Keratinocyte (primary cell): ENCODE measurements at regions not wholly inside any gene's neighbourhood (a gene's known extent, or its start where the extent isn't known, plus 50 kb on each side); places are given as distances from the start of the nearest gene placed in this dataset.

ENCODE experiments used
- DNase-seq: peaks from one replicate; pipeline ENCODE4 v3.0.0-alpha.2; 2011; ENCODE audit warnings: low read depth, missing footprints, low spot score
- FAIRE-seq: peaks from 2 replicates; lab custom pipeline; 2011; peaks lifted over from hg19 to GRCh38; lab: Jason Lieb, UNC
- H2AFZ ChIP-seq: 2 replicates; pipeline ENCODE4 v1.6.0; 2012; ENCODE audit warnings: low read length, control low read depth, inconsistent platforms; ENCODE audit not compliant: control insufficient read depth
- H3K27ac ChIP-seq: 2 replicates; pipeline ENCODE4 v1.5.1; 2011; ENCODE audit warnings: low read length; ENCODE audit not compliant: control insufficient read depth, insufficient read depth
- H3K27me3 ChIP-seq: 3 replicates; pipeline ENCODE4 v1.6.0; 2011; ENCODE audit warnings: low read length; ENCODE audit not compliant: control insufficient read depth, insufficient read depth; ENCODE audit errors: extremely low read depth
- H3K36me3 ChIP-seq, 2 experiments: 2 replicates in 1 of 2; 3 replicates in 1 of 2; pipeline ENCODE4 v1.5.1; 2011; ENCODE audit warnings: low read length in 2 of 2, mild to moderate bottlenecking in 1 of 2; ENCODE audit not compliant: control insufficient read depth in 2 of 2, insufficient read depth in 2 of 2; ENCODE audit errors: extremely low read depth in 1 of 2
- H3K4me1 ChIP-seq: 3 replicates; pipeline ENCODE4 v1.5.1; 2011; ENCODE audit warnings: low read length; ENCODE audit not compliant: control insufficient read depth, insufficient read depth; ENCODE audit errors: extremely low read depth
- H3K4me2 ChIP-seq: 3 replicates; pipeline ENCODE4 v1.6.0; 2011; ENCODE audit warnings: low read depth, low read length; ENCODE audit not compliant: control insufficient read depth, insufficient read depth; ENCODE audit errors: extremely low read depth
- H3K4me3 ChIP-seq, 3 experiments: fragments of 200-600 bp in 1 of 3; sonication (generic) in 1 of 3; 2 replicates in 2 of 3; 3 replicates in 1 of 3; pipeline ENCODE4 v1.5.1; 2011 to 2016; ENCODE audit warnings: low read length in 3 of 3, mild to moderate bottlenecking in 3 of 3, control low read depth in 2 of 3, inconsistent platforms in 1 of 3, low read depth in 1 of 3, mixed read lengths in 1 of 3, mixed run types in 1 of 3, moderate library complexity in 1 of 3; ENCODE audit not compliant: control insufficient read depth in 2 of 3, insufficient read depth in 2 of 3; ENCODE audit errors: extremely low read depth in 1 of 3
- H3K79me2 ChIP-seq: 2 replicates; pipeline ENCODE4 v1.6.0; 2012; ENCODE audit warnings: low read length; ENCODE audit not compliant: control insufficient read depth, insufficient read depth
- H3K9ac ChIP-seq: 3 replicates; pipeline ENCODE4 v1.6.0; 2011; ENCODE audit warnings: low read length; ENCODE audit not compliant: control insufficient read depth, insufficient read depth; ENCODE audit errors: extremely low read depth
- H3K9me1 ChIP-seq: 3 replicates; pipeline ENCODE4 v1.6.0; 2011; ENCODE audit warnings: low read length; ENCODE audit not compliant: control insufficient read depth, insufficient read depth; ENCODE audit errors: extremely low read depth
- H3K9me3 ChIP-seq: 2 replicates; pipeline ENCODE4 v1.5.1; 2012; ENCODE audit warnings: low read depth, low read length; ENCODE audit not compliant: control insufficient read depth
- H4K20me1 ChIP-seq: 3 replicates; pipeline ENCODE4 v1.6.0; 2011; ENCODE audit warnings: low read length; ENCODE audit not compliant: control insufficient read depth, insufficient read depth; ENCODE audit errors: extremely low read depth
- CTCF ChIP-seq, 3 experiments: IDR thresholded peaks in 1 of 3; conservative IDR thresholded peaks in 1 of 3; optimal IDR thresholded peaks in 1 of 3; 2 replicates in 2 of 3; 3 replicates in 1 of 3; pipeline versions ENCODE3 to v1.5.1; 2011; ENCODE audit warnings: low read length in 3 of 3, mild to moderate bottlenecking in 3 of 3, moderate library complexity in 2 of 3, control low read depth in 1 of 3, inconsistent platforms in 1 of 3; ENCODE audit not compliant: insufficient read depth in 2 of 3; ENCODE audit errors: extremely low read depth in 1 of 3
- EZH2 ChIP-seq: IDR thresholded peaks from one replicate; pipeline ENCODE4 v1.6.1; 2012; ENCODE audit warnings: inconsistent platforms, mild to moderate bottlenecking, low read length, moderate library complexity
- dilution Hi-C: fragments of 300-500 bp; cut with MboI; formaldehyde crosslinking; loops from one replicate; pipeline ENCODE4 v1.7.0; 2020; ENCODE audit warnings: low sequenced_read_pairs; ENCODE audit not compliant: extremely low pct_ligation_motif_present

- no peaks in the 10 kb centered on the region for H3K4me1 ChIP-seq
- no peaks in the 10 kb centered on the region for H4K20me1 ChIP-seq
- no peak overlapping the region for H3K4me2 ChIP-seq
- no peaks in the 10 kb centered on the region for H3K36me3 ChIP-seq
- no peak overlapping the region for H3K27ac ChIP-seq
- no peak for TF ChIP-seq EZH2
- no peak for TF ChIP-seq CTCF (optimal IDR thresholded peaks at IDR 0.05 in 1 of 3, IDR thresholded peaks at IDR 0.05 in 1 of 3, conservative IDR thresholded peaks at IDR 0.05 in 1 of 3; ENCODE audit: extremely low read depth in 1 of 3, insufficient read depth in 2 of 3, low read length in 3 of 3)
- DNase-seq (no peak), FAIRE-seq (no peak)
- dilution Hi-C loops: no loop called here
- no peaks in the 10 kb centered on the region for H3K9me1 ChIP-seq
- H2AFZ ChIP-seq: no peak overlapping the region
- no peaks in the 10 kb centered on the region for H3K9me3 ChIP-seq
- no peaks in the 10 kb centered on the region for H3K27me3 ChIP-seq
- H3K79me2 ChIP-seq: no peaks in the 10 kb centered on the region
- H3K9ac ChIP-seq: no peak overlapping the region
- H3K4me3 ChIP-seq: no peak overlapping the region
Observed at GRCh38 chr1:218837051-218837450, 336.6 kb upstream of the LYPLAL1 start.

GRCh38 chr1:218845589-218845988 is 328.1 kb upstream of the LYPLAL1 start:
- Histone ChIP-seq H3K27me3 (no peaks in the 10 kb centered on the region), H3K4me1 (no peaks in the 10 kb centered on the region), H3K79me2 (no peaks in the 10 kb centered on the region), H3K27ac (no peak overlapping the region), H4K20me1 (no peaks in the 10 kb centered on the region), H3K4me3 (no peak overlapping the region), H3K4me2 (no peak overlapping the region), H3K9me1 (no peaks in the 10 kb centered on the region), H3K9ac (no peak overlapping the region), H3K36me3 (no peaks in the 10 kb centered on the region), H3K9me3 (no peaks in the 10 kb centered on the region), H2AFZ (no peak overlapping the region)
- no peak for DNase-seq
- no peak for TF ChIP-seq CTCF (optimal IDR thresholded peaks at IDR 0.05 in 1 of 3, IDR thresholded peaks at IDR 0.05 in 1 of 3, conservative IDR thresholded peaks at IDR 0.05 in 1 of 3; ENCODE audit: extremely low read depth in 1 of 3, insufficient read depth in 2 of 3, low read length in 3 of 3)
- TF ChIP-seq EZH2: no peak
- dilution Hi-C loops: no loop called here
- no peak for FAIRE-seq
